BLaER1 treated with 17β-estradiol and CSF1 and Interleukin-3, amounts not matched to agents 10 nM and 100 nM (cell line): ENCODE measurements at regions not wholly inside any gene's neighbourhood (a gene's known extent, or its start where the extent isn't known, plus 50 kb on each side); places are given as distances from the start of the nearest gene placed in this dataset.

Experiments used
- H3K27ac ChIP-seq, 11 experiments: shearing (Covaris generic); formaldehyde crosslinking; 2 replicates each; pipeline ENCODE4 v1.8.1; 2022
- H3K27me3 ChIP-seq, 11 experiments: shearing (Covaris generic); formaldehyde crosslinking; 2 replicates each; pipeline ENCODE4 v1.8.1; 2022
- H3K36me3 ChIP-seq, 11 experiments: shearing (Covaris generic); formaldehyde crosslinking; 2 replicates each; pipeline ENCODE4 v1.8.1; 2022
- H3K4me1 ChIP-seq, 10 experiments: shearing (Covaris generic); formaldehyde crosslinking; 2 replicates each; pipeline ENCODE4 v1.8.1; 2022
- H3K4me2 ChIP-seq, 11 experiments: shearing (Covaris generic); formaldehyde crosslinking; 2 replicates each; pipeline ENCODE4 v1.8.1; 2022
- H3K4me3 ChIP-seq, 10 experiments: shearing (Covaris generic); formaldehyde crosslinking; 2 replicates each; pipeline ENCODE4 v1.8.1; 2022
- H3K9ac ChIP-seq, 11 experiments: shearing (Covaris generic); formaldehyde crosslinking; 2 replicates each; pipeline ENCODE4 v1.8.1; 2022
- H3K9me3 ChIP-seq, 11 experiments: shearing (Covaris generic); formaldehyde crosslinking; replicated peaks in 1 of 11; 2 replicates each; pipeline ENCODE4 v1.8.1; 2022
- H4K20me1 ChIP-seq, 11 experiments: shearing (Covaris generic); formaldehyde crosslinking; 2 replicates each; pipeline ENCODE4 v1.8.1; 2022
- Cebpa-rat ChIP-seq, 11 experiments: shearing (Covaris generic); IDR thresholded peaks; 2 replicates each; pipeline ENCODE4 v1.8.1; 2022

- H3K27me3 ChIP-seq, result no peaks in the 10 kb centered on the region
- no peak overlapping the region for H3K4me3 ChIP-seq
- no peak for TF ChIP-seq Cebpa-rat (IDR thresholded peaks at IDR 0.05)
- peak overlapping the region in 3 of 11 experiments; percentile 2 to 44 (median 36); a peak in 4 of 22 replicates for H3K27ac ChIP-seq
- H3K9ac ChIP-seq, result no peak overlapping the region
- no peaks in the 10 kb centered on the region for H3K9me3 ChIP-seq
- H3K4me1 ChIP-seq, result peaks cover 29 to 84% (median 66%) of the 10 kb centered on the region in 10 experiments
- no peaks in the 10 kb centered on the region for H3K36me3 ChIP-seq
- peak overlapping the region in 9 of 11 experiments; percentile 38 to 73 (median 56); a peak in 16 of 22 replicates for H3K4me2 ChIP-seq
- no peaks in the 10 kb centered on the region for H4K20me1 ChIP-seq
Observed at GRCh38 chr20:24118034-24118433, 129.5 kb upstream of the GGTLC1 start.

GRCh38 chr20:24117383-24117782, 128.8 kb upstream of the GGTLC1 start:
- TF ChIP-seq Cebpa-rat (IDR thresholded peaks at IDR 0.05), result no peak
- Histone ChIP-seq H3K9me3 (no peaks in the 10 kb centered on the region), H3K4me1 (peaks cover 25 to 87% (median 71%) of the 10 kb centered on the region in 10 experiments), H3K36me3 (no peaks in the 10 kb centered on the region), H3K27me3 (no peaks in the 10 kb centered on the region), H3K9ac (no peak overlapping the region; a peak in 1 of 22 replicates), H3K4me2 (peak overlapping the region in 8 of 11 experiments; percentile 24 to 73 (median 52); a peak in 11 of 22 replicates), H3K27ac (peak overlapping the region in 2 of 11 experiments; percentile 2 to 30; a peak in 3 of 22 replicates), H4K20me1 (no peaks in the 10 kb centered on the region), H3K4me3 (no peak overlapping the region)

DNA sequence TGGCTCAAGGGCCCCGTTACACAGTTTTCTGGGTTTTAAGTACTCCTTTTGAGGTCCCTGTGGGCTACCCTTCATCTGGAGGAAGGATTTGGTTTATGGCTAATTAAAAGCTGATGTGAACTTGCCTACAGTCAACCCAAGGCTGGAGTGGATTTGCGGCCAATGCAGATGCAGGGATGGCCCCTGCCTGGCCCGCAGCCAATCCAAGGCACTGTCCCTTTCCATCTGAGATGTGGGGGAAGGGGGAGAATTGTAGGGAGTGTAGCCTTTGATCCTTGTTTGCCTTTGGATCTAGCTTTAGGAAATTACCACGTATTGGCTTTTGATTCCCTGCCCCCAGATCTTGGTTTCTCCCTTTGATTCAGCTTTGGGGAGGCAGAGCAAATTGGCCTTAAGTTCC, 128.0 kb upstream of the GGTLC1 start:
- 0 out of 22 replicates have a peak overlapping the region, but pooled peaks of 1 of the 11 experiments have one; percentile 30 for H3K27ac ChIP-seq
- H3K9ac ChIP-seq, result no peak overlapping the region
- H4K20me1 ChIP-seq, result no peaks in the 10 kb centered on the region
- H3K4me2 ChIP-seq, result peak overlapping the region in 8 of 11 experiments; percentile 22 to 73 (median 48); a peak in 11 of 22 replicates
- H3K9me3 ChIP-seq, result no peaks in the 10 kb centered on the region
- no peaks in the 10 kb centered on the region for H3K27me3 ChIP-seq
- peaks cover 17 to 87% (median 72%) of the 10 kb centered on the region in 10 experiments for H3K4me1 ChIP-seq
- no peak overlapping the region for H3K4me3 ChIP-seq
- TF ChIP-seq Cebpa-rat (IDR thresholded peaks at IDR 0.05), result no peak
- H3K36me3 ChIP-seq, result no peaks in the 10 kb centered on the region

DNA sequence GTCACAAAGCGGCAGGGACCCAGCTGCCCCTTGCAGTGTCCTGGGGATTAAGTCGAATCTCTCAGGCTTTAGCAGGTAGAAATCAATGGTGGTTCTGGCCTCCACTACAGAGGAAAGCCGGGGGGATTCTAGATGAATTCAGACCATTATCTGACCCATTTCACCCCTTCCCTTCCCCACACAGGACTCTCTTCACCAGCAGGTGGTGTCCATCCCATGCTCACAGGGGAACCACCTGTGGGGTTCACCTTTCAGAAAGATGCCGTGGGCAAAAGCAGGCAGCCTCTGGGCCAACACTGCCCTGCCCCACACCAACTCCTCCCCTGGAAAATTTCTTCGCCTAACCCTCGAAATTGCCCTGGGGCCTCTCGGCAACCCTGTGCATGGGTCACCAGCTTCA, 123.8 kb upstream of the GGTLC1 start:
- H3K27me3 ChIP-seq, result no peaks in the 10 kb centered on the region
- H3K4me3 ChIP-seq, result no peak overlapping the region
- no peaks in the 10 kb centered on the region for H4K20me1 ChIP-seq
- H3K9me3 ChIP-seq, result no peaks in the 10 kb centered on the region
- no peak for TF ChIP-seq Cebpa-rat (IDR thresholded peaks at IDR 0.05)
- H3K36me3 ChIP-seq, result no peaks in the 10 kb centered on the region
- H3K27ac ChIP-seq, result peak overlapping the region in 1 of 11 experiments; percentile 17; a peak in 1 of 22 replicates
- peaks cover 0 to 54% (median 45%) of the 10 kb centered on the region in 10 experiments; a peak in 17 of 20 replicates for H3K4me1 ChIP-seq
- H3K9ac ChIP-seq, result no peak overlapping the region; a peak in 1 of 22 replicates
- H3K4me2 ChIP-seq, result peak overlapping the region in 10 of 11 experiments; percentile 13 to 78 (median 56); a peak in 18 of 22 replicates

GRCh38 chr20:24111858-24112257, 123.3 kb upstream of the GGTLC1 start:
- H4K20me1 ChIP-seq, result no peaks in the 10 kb centered on the region
- H3K27ac ChIP-seq, result no peak overlapping the region
- H3K36me3 ChIP-seq, result no peaks in the 10 kb centered on the region
- no peaks in the 10 kb centered on the region for H3K27me3 ChIP-seq
- no peaks in the 10 kb centered on the region for H3K9me3 ChIP-seq
- peaks cover 0 to 49% (median 40%) of the 10 kb centered on the region in 10 experiments; a peak in 17 of 20 replicates for H3K4me1 ChIP-seq
- H3K9ac ChIP-seq, result no peak overlapping the region
- peak overlapping the region in 7 of 11 experiments; percentile 46 to 78 (median 62); a peak in 12 of 22 replicates for H3K4me2 ChIP-seq
- H3K4me3 ChIP-seq, result no peak overlapping the region
- TF ChIP-seq Cebpa-rat (IDR thresholded peaks at IDR 0.05), result no peak

DNA sequence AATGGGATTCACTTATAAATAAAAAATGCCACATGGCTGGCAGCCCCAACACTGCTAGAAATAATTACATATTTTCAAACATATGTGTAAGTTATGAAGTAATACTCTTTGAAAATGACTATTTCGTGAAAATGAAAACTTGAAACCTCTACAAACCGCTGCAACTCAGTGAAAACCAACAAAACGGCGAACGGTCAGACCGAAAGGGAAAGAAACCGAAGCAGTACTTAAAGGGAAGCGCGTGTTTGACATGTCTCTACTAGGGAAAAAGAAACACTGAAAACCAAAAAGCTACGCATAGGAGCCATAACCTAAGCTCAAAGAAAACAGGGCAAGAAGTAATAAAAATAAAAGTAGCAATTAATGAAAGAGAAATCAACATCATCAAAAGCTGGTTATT, 121.0 kb upstream of the GGTLC1 start:
- no peaks in the 10 kb centered on the region for H3K9me3 ChIP-seq
- H3K27ac ChIP-seq, result no peak overlapping the region
- no peaks in the 10 kb centered on the region for H3K36me3 ChIP-seq
- H3K9ac ChIP-seq, result no peak overlapping the region
- H3K4me2 ChIP-seq, result no peak overlapping the region
- no peak for TF ChIP-seq Cebpa-rat (IDR thresholded peaks at IDR 0.05)
- no peaks in the 10 kb centered on the region for H4K20me1 ChIP-seq
- peaks cover 0 to 27% (median 19%) of the 10 kb centered on the region in 10 experiments; a peak in 15 of 20 replicates for H3K4me1 ChIP-seq
- H3K4me3 ChIP-seq, result no peak overlapping the region
- H3K27me3 ChIP-seq, result no peaks in the 10 kb centered on the region

- Histone ChIP-seq H4K20me1 (no peaks in the 10 kb centered on the region), H3K4me3 (no peak overlapping the region), H3K27ac (no peak overlapping the region), H3K36me3 (no peaks in the 10 kb centered on the region), H3K4me2 (no peak overlapping the region), H3K9ac (no peak overlapping the region), H3K4me1 (peaks cover 0 to 22% (median 17%) of the 10 kb centered on the region in 10 experiments; a peak in 15 of 20 replicates), H3K9me3 (no peaks in the 10 kb centered on the region), H3K27me3 (no peaks in the 10 kb centered on the region)
- TF ChIP-seq Cebpa-rat (IDR thresholded peaks at IDR 0.05), result no peak
Observed at GRCh38 chr20:24109008-24109407, 120.4 kb upstream of the GGTLC1 start.

GRCh38 chr20:24108581-24108980, 120.0 kb upstream of the GGTLC1 start:
- H3K27ac ChIP-seq, result no peak overlapping the region
- H3K4me2 ChIP-seq, result no peak overlapping the region
- no peak overlapping the region for H3K9ac ChIP-seq
- H3K9me3 ChIP-seq, result no peaks in the 10 kb centered on the region
- TF ChIP-seq Cebpa-rat (IDR thresholded peaks at IDR 0.05), result no peak
- H3K27me3 ChIP-seq, result no peaks in the 10 kb centered on the region
- H4K20me1 ChIP-seq, result no peaks in the 10 kb centered on the region
- no peak overlapping the region for H3K4me3 ChIP-seq
- H3K4me1 ChIP-seq, result peaks cover 0 to 20% (median 17%) of the 10 kb centered on the region in 10 experiments; a peak in 15 of 20 replicates
- H3K36me3 ChIP-seq, result no peaks in the 10 kb centered on the region

GRCh38 chr20:24106801-24107445, 118.3 kb upstream of the GGTLC1 start:
- Histone ChIP-seq H3K9ac (no peak overlapping the region), H3K27me3 (no peaks in the 10 kb centered on the region), H3K36me3 (no peaks in the 10 kb centered on the region), H3K4me2 (no peak overlapping the region), H3K27ac (no peak overlapping the region), H3K9me3 (no peaks in the 10 kb centered on the region), H3K4me3 (no peak overlapping the region), H4K20me1 (no peaks in the 10 kb centered on the region), H3K4me1 (peaks cover 0 to 10% (median 2%) of the 10 kb centered on the region in 10 experiments; a peak in 10 of 20 replicates)
- TF ChIP-seq Cebpa-rat (IDR thresholded peaks at IDR 0.05), result no peak
